KMS-11 (cell line): ENCODE measurements at regions not wholly inside any gene's neighbourhood (a gene's known extent, or its start where the extent isn't known, plus 50 kb on each side); places are given as distances from the start of the nearest gene placed in this dataset.

ENCODE experiments used
- H2AFZ ChIP-seq: fragments of 200-600 bp; sonication (generic); 2 replicates; pipeline ENCODE4 v1.6.1; 2016; ENCODE audit warnings: antibody characterized with exemption, mixed run types, low read depth
- H3K27ac ChIP-seq: fragments of 200-600 bp; sonication (generic); 2 replicates; pipeline ENCODE4 v1.6.1; 2016; ENCODE audit warnings: mild to moderate bottlenecking, mixed run types
- H3K27me3 ChIP-seq: fragments of 200-600 bp; sonication (generic); 2 replicates; pipeline ENCODE4 v1.6.1; 2017; ENCODE audit warnings: mild to moderate bottlenecking, low read depth, mixed run types, moderate library complexity; ENCODE audit not compliant: insufficient read depth
- H3K36me3 ChIP-seq: fragments of 200-600 bp; sonication (generic); 2 replicates; pipeline ENCODE4 v1.6.1; 2017; ENCODE audit warnings: mild to moderate bottlenecking, mixed run types; ENCODE audit not compliant: insufficient read depth
- H3K4me1 ChIP-seq: fragments of 200-600 bp; sonication (generic); 2 replicates; pipeline ENCODE4 v1.6.1; 2016; ENCODE audit warnings: mild to moderate bottlenecking, low read depth, mixed run types; ENCODE audit not compliant: poor library complexity, severe bottlenecking
- H3K4me2 ChIP-seq: fragments of 200-600 bp; sonication (generic); 2 replicates; pipeline ENCODE4 v1.7.0; 2016; ENCODE audit warnings: mild to moderate bottlenecking, mixed run types
- H3K4me3 ChIP-seq: fragments of 200-600 bp; sonication (generic); IDR thresholded peaks from 2 replicates; pipeline ENCODE4 v1.6.1; 2017; ENCODE audit warnings: low read depth, low read length, mixed read lengths; ENCODE audit not compliant: insufficient read depth
- H3K79me2 ChIP-seq: fragments of 200-600 bp; sonication (generic); 2 replicates; pipeline ENCODE4 v1.6.1; 2016; ENCODE audit warnings: low read depth, mixed run types; ENCODE audit not compliant: insufficient read depth
- H3K9ac ChIP-seq: fragments of 200-600 bp; sonication (generic); 2 replicates; pipeline ENCODE4 v1.6.1; 2016; ENCODE audit warnings: mild to moderate bottlenecking, mixed run types
- H4K20me1 ChIP-seq: fragments of 200-600 bp; sonication (generic); 2 replicates; pipeline ENCODE4 v1.6.1; 2016; ENCODE audit warnings: mild to moderate bottlenecking, mixed run types; ENCODE audit not compliant: insufficient read depth
- CTCF ChIP-seq: fragments of 200-600 bp; sonication (generic); conservative IDR thresholded peaks from 2 replicates; pipeline ENCODE4 v1.6.1; 2017; ENCODE audit warnings: low read depth, mild to moderate bottlenecking, antibody characterized with exemption, low read length, moderate library complexity, mixed read lengths

DNA sequence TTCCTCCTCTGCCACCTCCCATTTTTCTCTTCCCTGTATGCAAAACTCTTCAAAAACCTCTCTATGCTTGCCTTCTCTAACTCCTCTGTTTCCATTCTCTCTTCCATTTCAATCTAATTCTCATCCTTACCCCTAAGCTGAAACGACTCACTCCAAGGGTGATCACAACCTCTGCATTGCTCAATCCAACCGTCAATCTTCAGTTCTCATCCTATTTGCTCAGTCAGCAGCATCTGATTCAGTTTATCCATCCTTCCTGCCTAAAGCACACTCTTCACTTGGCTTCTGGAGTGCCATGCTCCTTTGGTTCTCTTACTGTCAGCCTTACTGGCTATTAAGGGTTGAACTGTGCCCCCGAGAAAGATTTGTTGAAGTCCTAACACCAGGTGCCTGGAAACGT lies 163.5 kb upstream of the NEBL start:
- Histone ChIP-seq H3K27me3 (no peaks in the 10 kb centered on the region), H3K36me3 (no peaks in the 10 kb centered on the region), H2AFZ (no peak overlapping the region), H3K27ac (no peak overlapping the region), H3K79me2 (no peaks in the 10 kb centered on the region), H4K20me1 (no peaks in the 10 kb centered on the region), H3K9ac (no peak overlapping the region), H3K4me2 (no peak overlapping the region), H3K4me1 (no peaks in the 10 kb centered on the region), H3K4me3 (no peak overlapping the region)
- no peak for TF ChIP-seq CTCF

DNA sequence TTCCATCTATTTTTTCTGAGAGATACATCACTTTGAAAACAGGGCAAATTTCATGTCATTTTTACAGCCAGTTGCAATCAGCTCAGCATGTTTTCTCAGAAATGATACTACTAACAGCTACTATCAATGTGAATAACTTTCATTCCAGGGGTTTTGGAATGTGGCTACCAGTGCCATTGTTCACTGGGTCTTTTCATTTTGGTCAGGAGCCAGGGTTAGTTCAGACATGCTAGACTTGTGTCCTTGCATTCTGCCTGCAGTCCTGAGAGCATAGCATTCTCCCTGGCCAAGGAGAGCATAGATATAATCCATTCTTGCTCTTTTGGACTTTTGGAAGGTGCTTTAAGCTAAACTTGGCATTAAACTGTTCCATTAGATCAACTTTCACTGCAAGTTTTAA lies 160.9 kb upstream of the NEBL start:
- no peaks in the 10 kb centered on the region for H3K27me3 ChIP-seq
- no peak overlapping the region for H2AFZ ChIP-seq
- no peak overlapping the region for H3K27ac ChIP-seq
- H4K20me1 ChIP-seq = no peaks in the 10 kb centered on the region
- no peak overlapping the region for H3K4me3 ChIP-seq
- TF ChIP-seq CTCF = no peak
- no peaks in the 10 kb centered on the region for H3K4me1 ChIP-seq
- no peak overlapping the region for H3K9ac ChIP-seq
- H3K79me2 ChIP-seq = no peaks in the 10 kb centered on the region
- no peak overlapping the region for H3K4me2 ChIP-seq
- no peaks in the 10 kb centered on the region for H3K36me3 ChIP-seq

GRCh38 chr10:21057436-21057835 lies 160.3 kb upstream of the NEBL start:
- H3K4me2 ChIP-seq = no peak overlapping the region
- no peaks in the 10 kb centered on the region for H3K79me2 ChIP-seq
- no peak overlapping the region for H3K27ac ChIP-seq
- H3K4me1 ChIP-seq = no peaks in the 10 kb centered on the region
- H4K20me1 ChIP-seq = no peaks in the 10 kb centered on the region
- no peak for TF ChIP-seq CTCF
- H3K36me3 ChIP-seq = no peaks in the 10 kb centered on the region
- no peak overlapping the region for H3K9ac ChIP-seq
- no peaks in the 10 kb centered on the region for H3K27me3 ChIP-seq
- H2AFZ ChIP-seq = no peak overlapping the region
- no peak overlapping the region for H3K4me3 ChIP-seq

- Histone ChIP-seq H3K4me1 (no peaks in the 10 kb centered on the region), H2AFZ (no peak overlapping the region), H3K27me3 (no peaks in the 10 kb centered on the region), H3K4me3 (no peak overlapping the region), H3K36me3 (no peaks in the 10 kb centered on the region), H3K79me2 (no peaks in the 10 kb centered on the region), H3K9ac (no peak overlapping the region), H3K27ac (no peak overlapping the region), H3K4me2 (no peak overlapping the region), H4K20me1 (no peaks in the 10 kb centered on the region)
- no peak for TF ChIP-seq CTCF
Observed at GRCh38 chr10:21056461-21056860, 159.3 kb upstream of the NEBL start.
